ENCODE measurements at regions not wholly inside any gene's neighbourhood (a gene's known extent, or its start where the extent isn't known, plus 50 kb on each side); places are given as distances from the start of the nearest gene placed in this dataset.

GRCh38 chr7:135840591-135840990 lies 92.0 kb upstream of the FAM180A start:
- H3K14ac ChIP-seq (ENCODE audit: low read length), result no peak overlapping the region
- no peaks in the 10 kb centered on the region for H3K79me2 ChIP-seq (ENCODE audit: control insufficient read depth, insufficient read depth, low read length, poor library complexity)
- no peak overlapping the region for H4K91ac ChIP-seq (ENCODE audit: low read depth, low read length)
- H4K12ac ChIP-seq (ENCODE audit: low read depth, low read length), result no peak overlapping the region
- H3K23ac ChIP-seq (ENCODE audit: low read length), result no peak overlapping the region
- no peak overlapping the region for H3K4me2 ChIP-seq (ENCODE audit: low read length)
- H2BK120ac ChIP-seq (ENCODE audit: insufficient read depth, low read length, poor library complexity), result no peak overlapping the region
- H2BK12ac ChIP-seq (ENCODE audit: low read length), result no peak overlapping the region
- no peaks in the 10 kb centered on the region for H3K79me1 ChIP-seq (ENCODE audit: low read length)
- H2AK5ac ChIP-seq (ENCODE audit: low read length), result no peak overlapping the region
- H3K9me3 ChIP-seq (ENCODE audit: insufficient read depth, low read depth, low read length), result no peaks in the 10 kb centered on the region
- H3K4me1 ChIP-seq (ENCODE audit: control insufficient read depth in 1 of 2, insufficient read depth in 2 of 2, low read length in 2 of 2), result no peaks in the 10 kb centered on the region
- no peak overlapping the region for H3K4me3 ChIP-seq (ENCODE audit: low read depth, low read length)
- no peaks in the 10 kb centered on the region for H3K36me3 ChIP-seq (ENCODE audit: control insufficient read depth in 1 of 2, insufficient read depth in 2 of 2, low read length in 2 of 2)
- DNase-seq, result no peak
- H4K8ac ChIP-seq (ENCODE audit: low read depth, low read length), result no peak overlapping the region
- no peak overlapping the region for H2AFZ ChIP-seq (ENCODE audit: insufficient read depth, low read length, poor library complexity)
- no peak overlapping the region for H3K4ac ChIP-seq (ENCODE audit: low read depth, low read length)
- no peaks in the 10 kb centered on the region for H3K27me3 ChIP-seq (ENCODE audit: insufficient read depth, low read length)
- no peak overlapping the region for H3K9ac ChIP-seq (ENCODE audit: low read length)
- no peak overlapping the region for H3K27ac ChIP-seq (ENCODE audit: low read depth, low read length)
- no peak overlapping the region for H2BK5ac ChIP-seq (ENCODE audit: low read depth, low read length, poor library complexity)
- no peak overlapping the region for H3K18ac ChIP-seq (ENCODE audit: low read length)

GRCh38 chr7:135837675-135838074 lies 89.1 kb upstream of the FAM180A start:
- no peak overlapping the region for H3K4me3 ChIP-seq (ENCODE audit: low read depth, low read length)
- H2BK120ac ChIP-seq (ENCODE audit: insufficient read depth, low read length, poor library complexity), result no peak overlapping the region
- no peaks in the 10 kb centered on the region for H3K79me1 ChIP-seq (ENCODE audit: low read length)
- no peaks in the 10 kb centered on the region for H3K4me1 ChIP-seq (ENCODE audit: control insufficient read depth in 1 of 2, insufficient read depth in 2 of 2, low read length in 2 of 2)
- WGBS (ENCODE audit: extremely low coverage, insufficient coverage, insufficient read length), result no CpG with 5 or more reads among the region's 2 CpGs
- H3K23ac ChIP-seq (ENCODE audit: low read length), result no peak overlapping the region
- H3K4me2 ChIP-seq (ENCODE audit: low read length), result no peak overlapping the region
- no peak overlapping the region for H2AFZ ChIP-seq (ENCODE audit: insufficient read depth, low read length, poor library complexity)
- H3K36me3 ChIP-seq (ENCODE audit: control insufficient read depth in 1 of 2, insufficient read depth in 2 of 2, low read length in 2 of 2), result no peaks in the 10 kb centered on the region
- H3K14ac ChIP-seq (ENCODE audit: low read length), result no peak overlapping the region
- H3K18ac ChIP-seq (ENCODE audit: low read length), result no peak overlapping the region
- no peak overlapping the region for H2BK12ac ChIP-seq (ENCODE audit: low read length)
- no peaks in the 10 kb centered on the region for H3K9me3 ChIP-seq (ENCODE audit: insufficient read depth, low read depth, low read length)
- H3K9ac ChIP-seq (ENCODE audit: low read length), result no peak overlapping the region
- H4K12ac ChIP-seq (ENCODE audit: low read depth, low read length), result no peak overlapping the region
- DNase-seq, result no peak
- H2AK5ac ChIP-seq (ENCODE audit: low read length), result no peak overlapping the region
- H2BK5ac ChIP-seq (ENCODE audit: low read depth, low read length, poor library complexity), result no peak overlapping the region
- no peak overlapping the region for H4K91ac ChIP-seq (ENCODE audit: low read depth, low read length)
- H3K27ac ChIP-seq (ENCODE audit: low read depth, low read length), result no peak overlapping the region
- no peak overlapping the region for H3K4ac ChIP-seq (ENCODE audit: low read depth, low read length)
- no peaks in the 10 kb centered on the region for H3K79me2 ChIP-seq (ENCODE audit: control insufficient read depth, insufficient read depth, low read length, poor library complexity)
- no peaks in the 10 kb centered on the region for H3K27me3 ChIP-seq (ENCODE audit: insufficient read depth, low read length)
- no peak overlapping the region for H4K8ac ChIP-seq (ENCODE audit: low read depth, low read length)

- no peak overlapping the region for H4K8ac ChIP-seq (ENCODE audit: low read depth, low read length)
- no peak overlapping the region for H3K4me3 ChIP-seq (ENCODE audit: low read depth, low read length)
- no peak overlapping the region for H3K18ac ChIP-seq (ENCODE audit: low read length)
- H3K14ac ChIP-seq (ENCODE audit: low read length), result no peak overlapping the region
- no peaks in the 10 kb centered on the region for H3K4me1 ChIP-seq (ENCODE audit: control insufficient read depth in 1 of 2, insufficient read depth in 2 of 2, low read length in 2 of 2)
- H3K79me1 ChIP-seq (ENCODE audit: low read length), result no peaks in the 10 kb centered on the region
- H3K23ac ChIP-seq (ENCODE audit: low read length), result no peak overlapping the region
- H2AK5ac ChIP-seq (ENCODE audit: low read length), result no peak overlapping the region
- no peaks in the 10 kb centered on the region for H3K36me3 ChIP-seq (ENCODE audit: control insufficient read depth in 1 of 2, insufficient read depth in 2 of 2, low read length in 2 of 2)
- H2AFZ ChIP-seq (ENCODE audit: insufficient read depth, low read length, poor library complexity), result no peak overlapping the region
- no peak overlapping the region for H3K4ac ChIP-seq (ENCODE audit: low read depth, low read length)
- H3K4me2 ChIP-seq (ENCODE audit: low read length), result no peak overlapping the region
- no peaks in the 10 kb centered on the region for H3K79me2 ChIP-seq (ENCODE audit: control insufficient read depth, insufficient read depth, low read length, poor library complexity)
- H2BK12ac ChIP-seq (ENCODE audit: low read length), result no peak overlapping the region
- no peak overlapping the region for H2BK5ac ChIP-seq (ENCODE audit: low read depth, low read length, poor library complexity)
- peaks cover 1% of the 10 kb centered on the region for H3K9me3 ChIP-seq (ENCODE audit: insufficient read depth, low read depth, low read length)
- H4K91ac ChIP-seq (ENCODE audit: low read depth, low read length), result no peak overlapping the region
- H3K27ac ChIP-seq (ENCODE audit: low read depth, low read length), result no peak overlapping the region
- no peak overlapping the region for H3K9ac ChIP-seq (ENCODE audit: low read length)
- no CpG with 5 or more reads among the region's 8 CpGs for WGBS (ENCODE audit: extremely low coverage, insufficient coverage, insufficient read length)
- no peak overlapping the region for H4K12ac ChIP-seq (ENCODE audit: low read depth, low read length)
- no peak for DNase-seq
- H2BK120ac ChIP-seq (ENCODE audit: insufficient read depth, low read length, poor library complexity), result no peak overlapping the region
- no peaks in the 10 kb centered on the region for H3K27me3 ChIP-seq (ENCODE audit: insufficient read depth, low read length)
These were observed 85.7 kb upstream of the FAM180A start for GRCh38 chr7:135834266-135834665.

GRCh38 chr7:135833642-135834041 lies 85.0 kb upstream of the FAM180A start:
- no peak overlapping the region for H3K9ac ChIP-seq (ENCODE audit: low read length)
- peaks cover 1% of the 10 kb centered on the region for H3K9me3 ChIP-seq (ENCODE audit: insufficient read depth, low read depth, low read length)
- no CpG with 5 or more reads among the region's 4 CpGs for WGBS (ENCODE audit: extremely low coverage, insufficient coverage, insufficient read length)
- H2AFZ ChIP-seq (ENCODE audit: insufficient read depth, low read length, poor library complexity), result no peak overlapping the region
- no peak overlapping the region for H3K4me3 ChIP-seq (ENCODE audit: low read depth, low read length)
- no peak overlapping the region for H2AK5ac ChIP-seq (ENCODE audit: low read length)
- H3K18ac ChIP-seq (ENCODE audit: low read length), result no peak overlapping the region
- no peaks in the 10 kb centered on the region for H3K79me1 ChIP-seq (ENCODE audit: low read length)
- H2BK120ac ChIP-seq (ENCODE audit: insufficient read depth, low read length, poor library complexity), result no peak overlapping the region
- no peak for DNase-seq
- no peak overlapping the region for H2BK5ac ChIP-seq (ENCODE audit: low read depth, low read length, poor library complexity)
- H4K91ac ChIP-seq (ENCODE audit: low read depth, low read length), result no peak overlapping the region
- no peak overlapping the region for H3K14ac ChIP-seq (ENCODE audit: low read length)
- H2BK12ac ChIP-seq (ENCODE audit: low read length), result no peak overlapping the region
- no peak overlapping the region for H3K23ac ChIP-seq (ENCODE audit: low read length)
- H3K27ac ChIP-seq (ENCODE audit: low read depth, low read length), result no peak overlapping the region
- no peaks in the 10 kb centered on the region for H3K27me3 ChIP-seq (ENCODE audit: insufficient read depth, low read length)
- H4K8ac ChIP-seq (ENCODE audit: low read depth, low read length), result no peak overlapping the region
- no peaks in the 10 kb centered on the region for H3K79me2 ChIP-seq (ENCODE audit: control insufficient read depth, insufficient read depth, low read length, poor library complexity)
- no peaks in the 10 kb centered on the region for H3K36me3 ChIP-seq (ENCODE audit: control insufficient read depth in 1 of 2, insufficient read depth in 2 of 2, low read length in 2 of 2)
- H3K4ac ChIP-seq (ENCODE audit: low read depth, low read length), result no peak overlapping the region
- no peak overlapping the region for H4K12ac ChIP-seq (ENCODE audit: low read depth, low read length)
- no peaks in the 10 kb centered on the region for H3K4me1 ChIP-seq (ENCODE audit: control insufficient read depth in 1 of 2, insufficient read depth in 2 of 2, low read length in 2 of 2)
- H3K4me2 ChIP-seq (ENCODE audit: low read length), result no peak overlapping the region

Data from trophoblast cell (in vitro differentiated cells and primary cell).